ENCODE measurements at regions not wholly inside any gene's neighbourhood (a gene's known extent, or its start where the extent isn't known, plus 50 kb on each side); places are given as distances from the start of the nearest gene placed in this dataset.

DNA sequence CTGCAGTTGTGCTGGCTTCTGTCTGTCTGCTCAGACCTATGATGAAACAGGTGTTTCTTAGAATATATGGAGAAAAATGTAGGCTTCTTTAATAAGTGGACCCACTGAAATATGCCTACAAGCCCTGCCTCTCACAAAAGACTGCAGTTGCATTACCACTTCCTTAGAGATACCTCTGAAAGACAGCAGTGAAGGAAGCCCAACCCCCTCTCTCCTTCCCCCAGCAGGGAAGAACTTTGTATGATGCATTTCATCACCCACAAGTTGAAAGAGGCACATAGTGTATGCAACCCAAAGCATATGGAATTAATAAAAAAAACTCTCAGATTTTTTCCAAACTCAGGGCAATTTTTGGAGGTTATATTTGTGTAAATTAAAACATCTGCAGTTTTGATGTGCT, 916.7 kb downstream of the TECRL start:
- TF ChIP-seq CTCF (IDR thresholded peaks at IDR 0.05) = no peak
- Histone ChIP-seq H3K27me3 (no peaks in the 10 kb centered on the region), H3K36me3 (no peaks in the 10 kb centered on the region), H3K4me1 (no peaks in the 10 kb centered on the region), H3K27ac (no peak overlapping the region), H3K9me3 (no peaks in the 10 kb centered on the region), H3K4me3 (no peak overlapping the region)
- no peak for DNase-seq (ENCODE audit: low spot score)

- Histone ChIP-seq H3K27me3 (no peaks in the 10 kb centered on the region), H3K27ac (no peak overlapping the region), H3K4me3 (no peak overlapping the region), H3K4me1 (no peaks in the 10 kb centered on the region), H3K36me3 (no peaks in the 10 kb centered on the region), H3K9me3 (peaks cover 0 to 5% of the 10 kb centered on the region in 2 donors)
- no peak for DNase-seq (ENCODE audit: low spot score)
- no peak for TF ChIP-seq CTCF (IDR thresholded peaks at IDR 0.05)
These were observed 944.9 kb downstream of the TECRL start for GRCh38 chr4:63464393-63464792.

DNA sequence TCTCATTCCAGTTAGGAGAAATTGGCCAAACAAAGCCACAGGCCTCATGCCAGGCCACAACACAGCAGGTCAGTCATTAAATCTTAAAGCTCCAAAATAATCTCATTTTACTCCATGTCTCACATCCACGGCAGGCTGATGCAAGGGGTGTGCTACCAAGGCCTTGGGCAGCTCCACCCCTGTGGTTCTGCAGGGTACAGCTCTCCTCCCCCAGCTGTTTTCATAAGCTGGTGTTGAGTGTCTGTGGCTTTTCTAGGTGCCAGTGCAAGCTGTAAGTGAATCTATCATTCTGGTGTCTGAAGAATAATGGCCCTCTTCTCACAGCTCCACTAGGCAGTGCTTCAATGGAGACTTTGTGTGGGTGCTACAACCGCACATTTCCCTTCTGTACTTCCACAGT, 949.2 kb downstream of the TECRL start:
- DNase-seq (ENCODE audit: low spot score) = no peak
- no peaks in the 10 kb centered on the region for H3K36me3 ChIP-seq
- H3K9me3 ChIP-seq = no peaks in the 10 kb centered on the region
- TF ChIP-seq CTCF (IDR thresholded peaks at IDR 0.05) = no peak
- no peak overlapping the region for H3K27ac ChIP-seq
- H3K4me3 ChIP-seq = no peak overlapping the region
- no peaks in the 10 kb centered on the region for H3K27me3 ChIP-seq
- H3K4me1 ChIP-seq = no peaks in the 10 kb centered on the region

GRCh38 chr4:63459329-63459728, 949.9 kb downstream of the TECRL start:
- H3K4me1 ChIP-seq = no peaks in the 10 kb centered on the region

DNA sequence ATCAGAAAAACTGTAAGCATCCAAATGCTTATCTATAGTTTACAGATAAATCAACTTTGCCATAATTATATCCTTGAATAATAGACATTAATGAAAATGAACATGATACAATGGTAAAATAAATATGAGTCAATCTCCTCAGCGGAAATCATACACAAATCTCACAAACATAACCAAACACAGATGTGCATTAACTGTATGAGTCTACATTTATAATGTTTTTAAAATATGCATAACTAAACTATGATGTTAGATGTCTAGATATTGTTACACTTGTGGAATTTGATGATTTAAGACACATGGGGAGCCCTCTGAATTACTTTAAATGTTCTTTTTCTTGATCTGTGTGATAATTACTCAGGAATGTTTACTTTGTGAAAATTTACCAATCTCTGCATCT, 951.2 kb downstream of the TECRL start:
- Histone ChIP-seq H3K27me3 (no peaks in the 10 kb centered on the region), H3K4me3 (no peak overlapping the region), H3K4me1 (no peaks in the 10 kb centered on the region), H3K9me3 (no peaks in the 10 kb centered on the region), H3K36me3 (no peaks in the 10 kb centered on the region), H3K27ac (no peak overlapping the region)
- TF ChIP-seq CTCF (IDR thresholded peaks at IDR 0.05) = no peak
- DNase-seq (ENCODE audit: low spot score) = no peak

More at GRCh38 chr4:63459329-63459728, 949.9 kb downstream of the TECRL start:
- Histone ChIP-seq H3K36me3 (no peaks in the 10 kb centered on the region), H3K27ac (no peak overlapping the region), H3K9me3 (no peaks in the 10 kb centered on the region), H3K4me3 (no peak overlapping the region), H3K27me3 (no peaks in the 10 kb centered on the region)
- TF ChIP-seq CTCF (IDR thresholded peaks at IDR 0.05) = no peak
- DNase-seq (ENCODE audit: low spot score) = no peak

- no peak overlapping the region for H3K27ac ChIP-seq
- TF ChIP-seq CTCF (IDR thresholded peaks at IDR 0.05) = no peak
- no peak for DNase-seq (ENCODE audit: low spot score)
- no peaks in the 10 kb centered on the region for H3K36me3 ChIP-seq
- H3K4me3 ChIP-seq = no peak overlapping the region
- no peaks in the 10 kb centered on the region for H3K9me3 ChIP-seq
- no peaks in the 10 kb centered on the region for H3K4me1 ChIP-seq
- no peaks in the 10 kb centered on the region for H3K27me3 ChIP-seq
These were observed 969.0 kb downstream of the TECRL start for GRCh38 chr4:63440236-63440635.
